ENCODE measurements at regions not wholly inside any gene's neighbourhood (a gene's known extent, or its start where the extent isn't known, plus 50 kb on each side); places are given as distances from the start of the nearest gene placed in this dataset.
A peak's percentile ranks its signal among the peaks of the same experiment; 100 is the strongest.

DNA sequence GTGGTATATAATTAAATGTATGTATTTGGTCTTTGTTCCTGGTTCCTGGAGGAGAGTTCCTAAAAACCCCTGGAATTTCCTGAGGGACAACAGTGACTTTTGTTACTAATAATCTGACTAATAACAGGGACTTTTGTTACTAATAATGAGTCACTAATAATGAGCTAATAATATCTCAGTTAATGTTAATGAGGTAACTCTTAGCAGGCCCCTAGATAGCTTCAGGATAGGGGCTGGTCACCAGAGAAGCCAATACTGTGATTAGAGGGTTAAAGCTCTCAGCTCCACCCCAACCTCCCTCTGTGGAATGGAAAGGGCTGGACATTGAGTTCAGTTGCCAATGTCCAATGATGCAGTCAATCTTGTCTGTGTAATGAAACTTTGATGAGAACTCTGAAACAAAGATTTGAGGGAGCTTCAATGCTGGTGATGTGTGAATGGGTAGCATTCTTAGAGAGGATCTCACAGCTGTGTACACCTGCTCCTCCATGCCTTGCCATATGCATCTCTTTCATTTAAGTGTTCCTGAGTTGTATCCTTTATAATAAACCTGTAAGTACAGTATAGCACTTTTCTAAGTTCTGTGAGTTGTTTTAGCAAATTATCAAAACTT, 1431.4 kb upstream of the TENM4 start:
- no peaks in the 10 kb centered on the region for H3K9me3 ChIP-seq (ENCODE audit: low read depth)
- H3K4me1 ChIP-seq (ENCODE audit: low read depth) = no peaks in the 10 kb centered on the region
- H3K27ac ChIP-seq = no peak overlapping the region
- no peaks in the 10 kb centered on the region for H3K27me3 ChIP-seq
- no peak for DNase-seq (ENCODE audit: low read depth in 1 of 2, low spot score in 1 of 2)
- no peaks in the 10 kb centered on the region for H3K36me3 ChIP-seq
- TF ChIP-seq, protein P1, sequence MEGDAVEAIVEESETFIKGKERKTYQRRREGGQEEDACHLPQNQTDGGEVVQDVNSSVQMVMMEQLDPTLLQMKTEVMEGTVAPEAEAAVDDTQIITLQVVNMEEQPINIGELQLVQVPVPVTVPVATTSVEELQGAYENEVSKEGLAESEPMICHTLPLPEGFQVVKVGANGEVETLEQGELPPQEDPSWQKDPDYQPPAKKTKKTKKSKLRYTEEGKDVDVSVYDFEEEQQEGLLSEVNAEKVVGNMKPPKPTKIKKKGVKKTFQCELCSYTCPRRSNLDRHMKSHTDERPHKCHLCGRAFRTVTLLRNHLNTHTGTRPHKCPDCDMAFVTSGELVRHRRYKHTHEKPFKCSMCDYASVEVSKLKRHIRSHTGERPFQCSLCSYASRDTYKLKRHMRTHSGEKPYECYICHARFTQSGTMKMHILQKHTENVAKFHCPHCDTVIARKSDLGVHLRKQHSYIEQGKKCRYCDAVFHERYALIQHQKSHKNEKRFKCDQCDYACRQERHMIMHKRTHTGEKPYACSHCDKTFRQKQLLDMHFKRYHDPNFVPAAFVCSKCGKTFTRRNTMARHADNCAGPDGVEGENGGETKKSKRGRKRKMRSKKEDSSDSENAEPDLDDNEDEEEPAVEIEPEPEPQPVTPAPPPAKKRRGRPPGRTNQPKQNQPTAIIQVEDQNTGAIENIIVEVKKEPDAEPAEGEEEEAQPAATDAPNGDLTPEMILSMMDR (IDR thresholded peaks at IDR 0.05; ENCODE audit: low read depth, low read length) = no peak
- no peak overlapping the region for H3K4me3 ChIP-seq

DNA sequence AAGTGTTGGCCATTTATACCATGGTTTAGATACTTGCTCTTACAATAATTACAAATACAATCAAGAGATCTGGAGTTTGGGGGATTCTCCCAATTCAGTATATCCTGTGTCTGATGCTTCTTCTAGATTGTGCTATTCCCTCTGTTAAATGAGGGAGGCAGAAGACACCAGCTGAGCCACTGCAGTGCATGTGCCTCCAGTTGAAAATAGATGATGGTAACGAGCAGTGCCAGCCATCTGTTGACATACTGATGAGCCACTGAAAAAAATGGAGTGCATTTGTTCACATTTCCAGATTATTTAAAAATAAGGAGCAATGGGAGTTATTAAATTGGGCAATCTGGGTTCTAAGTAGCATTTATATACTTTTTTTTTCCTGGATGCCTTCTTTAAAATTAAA, 1428.0 kb upstream of the TENM4 start:
- TF ChIP-seq, protein P1 (IDR thresholded peaks at IDR 0.05; ENCODE audit: low read depth, low read length) = no peak

GRCh38 chr11:80862011-80862410, 1421.2 kb upstream of the TENM4 start:
- Histone ChIP-seq H3K36me3 (no peaks in the 10 kb centered on the region), H3K4me1 (ENCODE audit: low read depth) (no peaks in the 10 kb centered on the region), H3K4me3 (no peak overlapping the region), H3K9me3 (ENCODE audit: low read depth) (no peaks in the 10 kb centered on the region), H3K27me3 (no peaks in the 10 kb centered on the region), H3K27ac (no peak overlapping the region)
- TF ChIP-seq, protein P1 (IDR thresholded peaks at IDR 0.05; ENCODE audit: low read depth, low read length) = no peak
- DNase-seq (ENCODE audit: low read depth in 1 of 2, low spot score in 1 of 2) = no peak

More for the DNA sequence above, 1428.0 kb upstream of the TENM4 start:
- Histone ChIP-seq H3K27ac (no peak overlapping the region), H3K36me3 (no peaks in the 10 kb centered on the region), H3K4me1 (ENCODE audit: low read depth) (no peaks in the 10 kb centered on the region), H3K9me3 (ENCODE audit: low read depth) (no peaks in the 10 kb centered on the region), H3K27me3 (no peaks in the 10 kb centered on the region), H3K4me3 (no peak overlapping the region)
- no peak for DNase-seq (ENCODE audit: low read depth in 1 of 2, low spot score in 1 of 2)

GRCh38 chr11:80861193-80861592, 1420.4 kb upstream of the TENM4 start:
- Histone ChIP-seq H3K27me3 (no peaks in the 10 kb centered on the region), H3K36me3 (no peaks in the 10 kb centered on the region), H3K4me1 (ENCODE audit: low read depth) (no peaks in the 10 kb centered on the region), H3K27ac (no peak overlapping the region), H3K9me3 (ENCODE audit: low read depth) (no peaks in the 10 kb centered on the region), H3K4me3 (no peak overlapping the region)
- TF ChIP-seq, protein P1 (IDR thresholded peaks at IDR 0.05; ENCODE audit: low read depth, low read length) = no peak
- DNase-seq (ENCODE audit: low read depth in 1 of 2, low spot score in 1 of 2) = no peak

GRCh38 chr11:80860632-80861031, 1419.8 kb upstream of the TENM4 start:
- H3K4me3 ChIP-seq = no peak overlapping the region
- H3K36me3 ChIP-seq = no peaks in the 10 kb centered on the region
- DNase-seq (ENCODE audit: low read depth in 1 of 2, low spot score in 1 of 2) = peak in 1 of 2 donors; percentile 40
- H3K27ac ChIP-seq = no peak overlapping the region
- no peaks in the 10 kb centered on the region for H3K9me3 ChIP-seq (ENCODE audit: low read depth)
- no peaks in the 10 kb centered on the region for H3K4me1 ChIP-seq (ENCODE audit: low read depth)
- TF ChIP-seq, protein P1 (IDR thresholded peaks at IDR 0.05; ENCODE audit: low read depth, low read length) = no peak
- H3K27me3 ChIP-seq = no peaks in the 10 kb centered on the region
